Panc1 (cell line): ENCODE measurements at regions not wholly inside any gene's neighbourhood (a gene's known extent, or its start where the extent isn't known, plus 50 kb on each side); places are given as distances from the start of the nearest gene placed in this dataset.

ENCODE experiments used
- POLR2AphosphoS5 ChIP-seq: IDR thresholded peaks from 2 replicates; pipeline ENCODE4 v1.6.1; 2012; ENCODE audit warnings: mild to moderate bottlenecking, low read depth, low read length, moderate library complexity
- SIN3A ChIP-seq: IDR thresholded peaks from 2 replicates; pipeline ENCODE4 v1.6.1; 2012; ENCODE audit warnings: low read depth, mild to moderate bottlenecking, low read length, moderate library complexity, borderline replicate concordance; ENCODE audit not compliant: insufficient read depth
- TF ChIP-seq, protein P1 (sequence below), 2 experiments: IDR thresholded peaks; 2 replicates each; pipeline ENCODE4 v1.6.1; 2011 to 2012; ENCODE audit warnings: low read depth in 2 of 2, control low read depth in 1 of 2, low read length in 1 of 2, mild to moderate bottlenecking in 1 of 2, moderate library complexity in 1 of 2; ENCODE audit not compliant: insufficient read depth in 1 of 2
- TF ChIP-seq, protein P2 (sequence below): fragments of 450-650 bp; IDR thresholded peaks from 2 replicates; pipeline ENCODE4 v1.5.1; 2017; ENCODE audit warnings: mild to moderate bottlenecking

DNA sequence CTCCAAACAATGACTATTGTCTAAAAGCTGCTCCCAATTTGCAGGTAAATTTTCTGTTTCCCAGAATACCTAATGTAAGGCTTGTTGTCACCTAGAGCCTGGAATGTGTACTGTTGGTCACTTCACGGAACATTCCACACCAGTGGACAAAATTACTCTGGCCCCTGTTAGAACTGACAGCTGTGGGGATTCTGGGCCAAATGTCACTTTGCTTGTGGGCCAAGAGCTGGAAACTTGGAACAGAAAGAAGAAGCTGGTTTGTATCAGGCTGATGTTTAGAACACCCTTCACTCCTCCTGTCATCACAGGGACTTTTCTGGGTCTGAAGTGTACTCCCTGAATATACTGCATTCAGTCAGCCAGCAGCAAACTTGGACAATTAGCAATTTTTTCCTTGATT, 495.6 kb upstream of the SYT4 start:
- TF ChIP-seq, protein P1, sequence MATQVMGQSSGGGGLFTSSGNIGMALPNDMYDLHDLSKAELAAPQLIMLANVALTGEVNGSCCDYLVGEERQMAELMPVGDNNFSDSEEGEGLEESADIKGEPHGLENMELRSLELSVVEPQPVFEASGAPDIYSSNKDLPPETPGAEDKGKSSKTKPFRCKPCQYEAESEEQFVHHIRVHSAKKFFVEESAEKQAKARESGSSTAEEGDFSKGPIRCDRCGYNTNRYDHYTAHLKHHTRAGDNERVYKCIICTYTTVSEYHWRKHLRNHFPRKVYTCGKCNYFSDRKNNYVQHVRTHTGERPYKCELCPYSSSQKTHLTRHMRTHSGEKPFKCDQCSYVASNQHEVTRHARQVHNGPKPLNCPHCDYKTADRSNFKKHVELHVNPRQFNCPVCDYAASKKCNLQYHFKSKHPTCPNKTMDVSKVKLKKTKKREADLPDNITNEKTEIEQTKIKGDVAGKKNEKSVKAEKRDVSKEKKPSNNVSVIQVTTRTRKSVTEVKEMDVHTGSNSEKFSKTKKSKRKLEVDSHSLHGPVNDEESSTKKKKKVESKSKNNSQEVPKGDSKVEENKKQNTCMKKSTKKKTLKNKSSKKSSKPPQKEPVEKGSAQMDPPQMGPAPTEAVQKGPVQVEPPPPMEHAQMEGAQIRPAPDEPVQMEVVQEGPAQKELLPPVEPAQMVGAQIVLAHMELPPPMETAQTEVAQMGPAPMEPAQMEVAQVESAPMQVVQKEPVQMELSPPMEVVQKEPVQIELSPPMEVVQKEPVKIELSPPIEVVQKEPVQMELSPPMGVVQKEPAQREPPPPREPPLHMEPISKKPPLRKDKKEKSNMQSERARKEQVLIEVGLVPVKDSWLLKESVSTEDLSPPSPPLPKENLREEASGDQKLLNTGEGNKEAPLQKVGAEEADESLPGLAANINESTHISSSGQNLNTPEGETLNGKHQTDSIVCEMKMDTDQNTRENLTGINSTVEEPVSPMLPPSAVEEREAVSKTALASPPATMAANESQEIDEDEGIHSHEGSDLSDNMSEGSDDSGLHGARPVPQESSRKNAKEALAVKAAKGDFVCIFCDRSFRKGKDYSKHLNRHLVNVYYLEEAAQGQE (IDR thresholded peaks at IDR 0.05; ENCODE audit: insufficient read depth in 1 of 2, low read depth in 2 of 2, low read length in 1 of 2): no peak
- TF ChIP-seq, protein P2, sequence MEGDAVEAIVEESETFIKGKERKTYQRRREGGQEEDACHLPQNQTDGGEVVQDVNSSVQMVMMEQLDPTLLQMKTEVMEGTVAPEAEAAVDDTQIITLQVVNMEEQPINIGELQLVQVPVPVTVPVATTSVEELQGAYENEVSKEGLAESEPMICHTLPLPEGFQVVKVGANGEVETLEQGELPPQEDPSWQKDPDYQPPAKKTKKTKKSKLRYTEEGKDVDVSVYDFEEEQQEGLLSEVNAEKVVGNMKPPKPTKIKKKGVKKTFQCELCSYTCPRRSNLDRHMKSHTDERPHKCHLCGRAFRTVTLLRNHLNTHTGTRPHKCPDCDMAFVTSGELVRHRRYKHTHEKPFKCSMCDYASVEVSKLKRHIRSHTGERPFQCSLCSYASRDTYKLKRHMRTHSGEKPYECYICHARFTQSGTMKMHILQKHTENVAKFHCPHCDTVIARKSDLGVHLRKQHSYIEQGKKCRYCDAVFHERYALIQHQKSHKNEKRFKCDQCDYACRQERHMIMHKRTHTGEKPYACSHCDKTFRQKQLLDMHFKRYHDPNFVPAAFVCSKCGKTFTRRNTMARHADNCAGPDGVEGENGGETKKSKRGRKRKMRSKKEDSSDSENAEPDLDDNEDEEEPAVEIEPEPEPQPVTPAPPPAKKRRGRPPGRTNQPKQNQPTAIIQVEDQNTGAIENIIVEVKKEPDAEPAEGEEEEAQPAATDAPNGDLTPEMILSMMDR: no peak
- TF ChIP-seq POLR2AphosphoS5: no peak
- no peak for TF ChIP-seq SIN3A
